Transverse colon (tissue), 4 donors: ENCODE measurements at regions not wholly inside any gene's neighbourhood (a gene's known extent, or its start where the extent isn't known, plus 50 kb on each side); places are given as distances from the start of the nearest gene placed in this dataset.

Source experiments
- CTCF ChIP-seq, 5 experiments: fragments of 200-600 bp in 3 of 5; fragments of 450-650 bp in 2 of 5; sonication (generic) in 3 of 5; IDR thresholded peaks; 1 replicate in 2 of 5; 2 replicates in 3 of 5; pipeline ENCODE4 v1.5.1; 2016 to 2017; ENCODE audit warnings: antibody characterized with exemption in 5 of 5, inconsistent platforms in 3 of 5, mild to moderate bottlenecking in 2 of 5, moderate library complexity in 1 of 5
- POLR2A ChIP-seq: fragments of 450-650 bp; IDR thresholded peaks from one replicate; pipeline ENCODE4 v1.6.1; 2016; ENCODE audit warnings: antibody characterized with exemption, mild to moderate bottlenecking, moderate library complexity
- POLR2AphosphoS5 ChIP-seq, 3 donors: sonication (generic); formaldehyde crosslinking; IDR thresholded peaks; one replicate each; pipeline ENCODE4 v1.6.1; 2016; ENCODE audit warnings: antibody characterized with exemption in 3 of 3

- no peak for TF ChIP-seq CTCF (IDR thresholded peaks at IDR 0.05)
- TF ChIP-seq POLR2A: no peak
- no peak for TF ChIP-seq POLR2AphosphoS5 (IDR thresholded peaks at IDR 0.05)
Measured at GRCh38 chr15:96598514-96598913, 268.0 kb downstream of the NR2F2 start.
